ENCODE measurements at regions not wholly inside any gene's neighbourhood (a gene's known extent, or its start where the extent isn't known, plus 50 kb on each side); places are given as distances from the start of the nearest gene placed in this dataset.

DNA sequence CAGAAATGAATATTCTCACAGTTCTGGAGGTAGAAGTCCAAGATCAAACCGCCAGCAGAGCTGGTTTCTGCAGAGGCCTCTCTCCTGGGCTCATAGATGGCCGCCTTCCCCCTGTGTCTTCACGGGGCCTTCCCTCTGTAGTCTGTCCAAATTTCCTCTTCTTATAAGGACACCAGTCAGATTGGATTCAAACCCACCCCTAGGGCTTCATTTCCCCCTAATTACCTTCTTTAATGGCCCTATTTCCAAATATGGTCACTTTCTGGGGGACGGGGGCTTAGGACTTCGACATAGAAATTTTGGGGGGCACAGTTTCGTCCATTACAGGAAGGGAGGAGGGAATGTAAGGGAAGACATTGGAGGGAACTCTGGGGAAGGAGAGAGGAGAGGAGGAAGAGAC, 132.6 kb downstream of the DDX1 start:
- TF ChIP-seq, protein P1, sequence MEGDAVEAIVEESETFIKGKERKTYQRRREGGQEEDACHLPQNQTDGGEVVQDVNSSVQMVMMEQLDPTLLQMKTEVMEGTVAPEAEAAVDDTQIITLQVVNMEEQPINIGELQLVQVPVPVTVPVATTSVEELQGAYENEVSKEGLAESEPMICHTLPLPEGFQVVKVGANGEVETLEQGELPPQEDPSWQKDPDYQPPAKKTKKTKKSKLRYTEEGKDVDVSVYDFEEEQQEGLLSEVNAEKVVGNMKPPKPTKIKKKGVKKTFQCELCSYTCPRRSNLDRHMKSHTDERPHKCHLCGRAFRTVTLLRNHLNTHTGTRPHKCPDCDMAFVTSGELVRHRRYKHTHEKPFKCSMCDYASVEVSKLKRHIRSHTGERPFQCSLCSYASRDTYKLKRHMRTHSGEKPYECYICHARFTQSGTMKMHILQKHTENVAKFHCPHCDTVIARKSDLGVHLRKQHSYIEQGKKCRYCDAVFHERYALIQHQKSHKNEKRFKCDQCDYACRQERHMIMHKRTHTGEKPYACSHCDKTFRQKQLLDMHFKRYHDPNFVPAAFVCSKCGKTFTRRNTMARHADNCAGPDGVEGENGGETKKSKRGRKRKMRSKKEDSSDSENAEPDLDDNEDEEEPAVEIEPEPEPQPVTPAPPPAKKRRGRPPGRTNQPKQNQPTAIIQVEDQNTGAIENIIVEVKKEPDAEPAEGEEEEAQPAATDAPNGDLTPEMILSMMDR (IDR thresholded peaks at IDR 0.05), result no peak
- TF ChIP-seq POLR2A (IDR thresholded peaks at IDR 0.05), result no peak
